ENCODE measurements at regions not wholly inside any gene's neighbourhood (a gene's known extent, or its start where the extent isn't known, plus 50 kb on each side); places are given as distances from the start of the nearest gene placed in this dataset.

DNA sequence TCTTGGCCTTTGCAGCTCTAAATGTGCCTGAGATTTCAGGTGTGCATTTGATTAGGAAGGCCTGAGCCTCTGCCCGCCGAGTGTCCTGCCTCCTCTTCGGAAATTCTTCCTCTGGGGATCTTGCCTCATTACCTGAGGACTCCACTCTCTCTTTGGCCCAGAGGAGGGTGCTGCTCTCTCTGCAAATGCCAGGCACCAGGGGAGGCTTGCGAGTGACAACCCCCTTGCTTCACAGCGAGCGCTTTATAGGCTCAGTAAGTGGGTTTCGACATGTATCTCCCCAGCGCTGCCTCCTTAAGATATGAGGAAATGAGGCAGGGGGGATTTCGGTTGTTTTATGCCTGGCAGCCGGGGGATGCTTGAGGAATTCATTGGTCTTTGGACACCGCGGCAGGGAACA is 423.9 kb downstream of the GLRX3 start:
- TF ChIP-seq, protein P1, sequence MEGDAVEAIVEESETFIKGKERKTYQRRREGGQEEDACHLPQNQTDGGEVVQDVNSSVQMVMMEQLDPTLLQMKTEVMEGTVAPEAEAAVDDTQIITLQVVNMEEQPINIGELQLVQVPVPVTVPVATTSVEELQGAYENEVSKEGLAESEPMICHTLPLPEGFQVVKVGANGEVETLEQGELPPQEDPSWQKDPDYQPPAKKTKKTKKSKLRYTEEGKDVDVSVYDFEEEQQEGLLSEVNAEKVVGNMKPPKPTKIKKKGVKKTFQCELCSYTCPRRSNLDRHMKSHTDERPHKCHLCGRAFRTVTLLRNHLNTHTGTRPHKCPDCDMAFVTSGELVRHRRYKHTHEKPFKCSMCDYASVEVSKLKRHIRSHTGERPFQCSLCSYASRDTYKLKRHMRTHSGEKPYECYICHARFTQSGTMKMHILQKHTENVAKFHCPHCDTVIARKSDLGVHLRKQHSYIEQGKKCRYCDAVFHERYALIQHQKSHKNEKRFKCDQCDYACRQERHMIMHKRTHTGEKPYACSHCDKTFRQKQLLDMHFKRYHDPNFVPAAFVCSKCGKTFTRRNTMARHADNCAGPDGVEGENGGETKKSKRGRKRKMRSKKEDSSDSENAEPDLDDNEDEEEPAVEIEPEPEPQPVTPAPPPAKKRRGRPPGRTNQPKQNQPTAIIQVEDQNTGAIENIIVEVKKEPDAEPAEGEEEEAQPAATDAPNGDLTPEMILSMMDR (IDR thresholded peaks at IDR 0.05) = no peak
- TF ChIP-seq POLR2A (IDR thresholded peaks at IDR 0.05) (no peak), EP300 (IDR thresholded peaks at IDR 0.05) (no peak)
